ENCODE measurements at regions not wholly inside any gene's neighbourhood (a gene's known extent, or its start where the extent isn't known, plus 50 kb on each side); places are given as distances from the start of the nearest gene placed in this dataset.
"Not testable (repeated sequence)": the region's sequence is repeated elsewhere in the genome, so short reads cannot be mapped to it uniquely, and the experiment has no call there.

DNA sequence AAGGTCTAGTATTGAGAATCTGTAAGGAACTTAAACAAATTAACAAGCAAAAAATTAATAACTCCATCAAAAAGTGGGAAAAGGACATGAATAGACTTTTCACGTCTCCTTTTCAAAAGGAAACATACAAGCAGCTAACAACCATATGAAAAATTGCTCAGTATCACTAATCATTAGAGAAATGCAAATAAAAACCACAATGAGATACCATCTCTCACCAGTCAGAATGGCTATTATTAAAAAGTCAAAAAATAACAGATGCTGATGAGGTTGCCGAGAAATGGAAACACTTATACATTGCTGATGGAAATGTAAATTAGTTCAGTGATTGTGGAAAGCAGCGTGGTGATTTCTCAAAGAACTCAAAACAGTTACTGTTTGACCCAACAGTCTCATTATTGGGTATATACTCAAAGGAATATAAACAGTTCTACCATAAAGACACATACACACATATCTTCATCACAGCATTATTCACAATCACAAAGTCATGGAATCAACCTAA lies 410.4 kb upstream of the SMIM31 start:
- no peak for DNase-seq (ENCODE audit: extremely low spot score in 2 of 2)
- TF ChIP-seq, protein P1, sequence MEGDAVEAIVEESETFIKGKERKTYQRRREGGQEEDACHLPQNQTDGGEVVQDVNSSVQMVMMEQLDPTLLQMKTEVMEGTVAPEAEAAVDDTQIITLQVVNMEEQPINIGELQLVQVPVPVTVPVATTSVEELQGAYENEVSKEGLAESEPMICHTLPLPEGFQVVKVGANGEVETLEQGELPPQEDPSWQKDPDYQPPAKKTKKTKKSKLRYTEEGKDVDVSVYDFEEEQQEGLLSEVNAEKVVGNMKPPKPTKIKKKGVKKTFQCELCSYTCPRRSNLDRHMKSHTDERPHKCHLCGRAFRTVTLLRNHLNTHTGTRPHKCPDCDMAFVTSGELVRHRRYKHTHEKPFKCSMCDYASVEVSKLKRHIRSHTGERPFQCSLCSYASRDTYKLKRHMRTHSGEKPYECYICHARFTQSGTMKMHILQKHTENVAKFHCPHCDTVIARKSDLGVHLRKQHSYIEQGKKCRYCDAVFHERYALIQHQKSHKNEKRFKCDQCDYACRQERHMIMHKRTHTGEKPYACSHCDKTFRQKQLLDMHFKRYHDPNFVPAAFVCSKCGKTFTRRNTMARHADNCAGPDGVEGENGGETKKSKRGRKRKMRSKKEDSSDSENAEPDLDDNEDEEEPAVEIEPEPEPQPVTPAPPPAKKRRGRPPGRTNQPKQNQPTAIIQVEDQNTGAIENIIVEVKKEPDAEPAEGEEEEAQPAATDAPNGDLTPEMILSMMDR (IDR thresholded peaks at IDR 0.05) = no peak
- TF ChIP-seq POLR2A (IDR thresholded peaks at IDR 0.05) = no peak
- no peak for TF ChIP-seq POLR2AphosphoS5 (IDR thresholded peaks at IDR 0.05; ENCODE audit: insufficient read depth in 1 of 2, low read depth in 1 of 2)
- H3K27me3 ChIP-seq = no peaks in the 10 kb centered on the region
- H3K9me3 ChIP-seq = no peaks in the 10 kb centered on the region
- no peak overlapping the region for H3K27ac ChIP-seq
- H3K36me3 ChIP-seq = no peaks in the 10 kb centered on the region
- no peak overlapping the region for H3K4me3 ChIP-seq
- intact Hi-C loops (cut with DNase I) = no loop called here
- no peaks in the 10 kb centered on the region for H3K4me1 ChIP-seq

DNA sequence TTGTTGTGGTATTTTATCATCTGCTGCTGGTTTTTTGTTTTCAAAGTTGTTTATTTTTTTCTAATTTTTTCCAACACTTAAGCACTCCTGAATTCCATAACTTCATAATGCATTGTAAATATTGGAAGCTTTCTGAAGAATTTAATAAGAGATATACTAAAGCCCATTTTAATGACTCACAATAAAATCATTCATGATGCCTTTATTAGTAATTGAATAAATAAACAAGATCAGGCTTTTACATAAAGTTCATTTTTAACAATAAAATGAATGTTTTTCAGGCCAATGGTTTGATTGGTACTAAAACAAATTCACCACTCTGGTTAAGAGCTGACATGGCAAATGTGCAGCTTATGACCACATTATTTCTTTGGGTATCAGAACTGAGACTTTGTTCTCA lies 408.2 kb upstream of the SMIM31 start:
- TF ChIP-seq, protein P1 (IDR thresholded peaks at IDR 0.05) = no peak
- TF ChIP-seq POLR2AphosphoS5 (IDR thresholded peaks at IDR 0.05; ENCODE audit: insufficient read depth in 1 of 2, low read depth in 1 of 2) = no peak
- no peak for TF ChIP-seq POLR2A (IDR thresholded peaks at IDR 0.05)
- intact Hi-C loops (cut with DNase I) = no loop called here

DNA sequence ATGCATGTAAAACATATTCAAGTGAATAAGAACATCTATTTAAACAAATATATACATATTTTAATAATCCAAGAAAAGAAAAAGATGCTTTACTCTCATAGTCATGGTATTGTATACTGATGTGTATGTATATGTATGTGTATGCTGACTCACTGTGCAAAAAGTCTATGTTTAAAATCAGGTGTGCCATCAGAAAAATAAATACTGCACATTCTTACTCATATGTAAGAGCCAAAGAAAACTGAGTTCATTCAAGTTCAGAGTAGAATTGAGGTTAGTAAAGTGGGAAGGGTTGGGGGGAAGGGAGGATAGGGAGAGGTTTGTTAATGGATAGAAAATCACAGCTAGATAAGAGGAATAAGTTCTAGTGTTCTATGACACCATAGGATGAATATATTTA lies 403.9 kb upstream of the SMIM31 start:
- H3K36me3 ChIP-seq = no peaks in the 10 kb centered on the region
- no peak for TF ChIP-seq POLR2A (IDR thresholded peaks at IDR 0.05)
- TF ChIP-seq, protein P1 (IDR thresholded peaks at IDR 0.05) = no peak
- TF ChIP-seq POLR2AphosphoS5 (IDR thresholded peaks at IDR 0.05; ENCODE audit: insufficient read depth in 1 of 2, low read depth in 1 of 2) = no peak
- intact Hi-C loops (cut with DNase I) = no loop called here
- H3K4me3 ChIP-seq = no peak overlapping the region
- no peaks in the 10 kb centered on the region for H3K4me1 ChIP-seq
- no peak overlapping the region for H3K27ac ChIP-seq
- no peaks in the 10 kb centered on the region for H3K27me3 ChIP-seq
- DNase-seq (ENCODE audit: extremely low spot score in 2 of 2) = no peak
- no peaks in the 10 kb centered on the region for H3K9me3 ChIP-seq

More for the DNA sequence above, 408.2 kb upstream of the SMIM31 start:
- H3K4me3 ChIP-seq = no peak overlapping the region
- H3K36me3 ChIP-seq = no peaks in the 10 kb centered on the region
- no peak overlapping the region for H3K27ac ChIP-seq
- H3K27me3 ChIP-seq = no peaks in the 10 kb centered on the region
- no peak for DNase-seq (ENCODE audit: extremely low spot score in 2 of 2)
- H3K9me3 ChIP-seq = no peaks in the 10 kb centered on the region
- no peaks in the 10 kb centered on the region for H3K4me1 ChIP-seq

DNA sequence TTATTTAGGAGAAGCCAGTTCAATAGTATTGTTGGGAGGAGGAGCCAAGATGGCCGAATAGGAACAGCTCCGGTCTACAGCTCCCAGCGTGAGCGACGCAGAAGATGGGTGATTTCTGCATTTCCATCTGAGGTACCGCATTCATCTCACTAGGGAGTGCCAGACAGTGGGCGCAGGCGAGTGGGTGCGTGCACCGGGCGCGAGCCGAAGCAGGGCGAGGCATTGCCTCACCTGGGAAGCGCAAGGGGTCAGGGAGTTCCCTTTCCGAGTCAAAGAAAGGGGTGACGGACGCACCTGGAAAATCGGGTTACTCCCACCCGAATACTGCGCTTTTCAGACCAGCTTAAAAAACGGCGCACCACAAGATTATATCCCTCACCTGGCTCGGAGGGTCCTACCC lies 403.2 kb upstream of the SMIM31 start:
- H3K27me3 ChIP-seq; H3K9me3 ChIP-seq; H3K36me3 ChIP-seq; H3K4me3 ChIP-seq; intact Hi-C loops (cut with DNase I); H3K27ac ChIP-seq; H3K4me1 ChIP-seq; DNase-seq (ENCODE audit: extremely low spot score in 2 of 2): not testable (repeated sequence)

DNA sequence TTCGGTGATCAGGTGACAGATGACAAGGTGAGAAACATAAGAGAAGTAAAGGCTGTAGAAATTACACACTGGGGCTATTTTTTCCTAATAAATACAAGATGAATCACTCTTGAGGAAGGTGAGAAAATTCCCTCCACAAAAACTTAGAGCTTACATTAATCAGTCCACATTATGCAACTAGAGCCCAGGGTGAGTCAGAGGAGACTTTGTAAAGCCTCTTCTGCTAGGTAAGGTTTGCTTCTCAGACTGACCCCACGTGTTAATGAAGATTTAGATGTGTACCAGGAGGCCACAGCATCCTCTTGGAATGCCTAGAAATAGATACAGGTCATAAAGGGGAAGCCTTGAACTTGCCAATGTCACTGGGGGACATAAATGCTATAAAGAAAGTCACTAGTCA lies 396.0 kb upstream of the SMIM31 start:
- no peak for TF ChIP-seq POLR2A (IDR thresholded peaks at IDR 0.05)
- TF ChIP-seq, protein P1 (IDR thresholded peaks at IDR 0.05) = no peak
- TF ChIP-seq POLR2AphosphoS5 (IDR thresholded peaks at IDR 0.05; ENCODE audit: insufficient read depth in 1 of 2, low read depth in 1 of 2) = no peak
- Histone ChIP-seq H3K4me3 (no peak overlapping the region), H3K27me3 (no peaks in the 10 kb centered on the region), H3K27ac (no peak overlapping the region), H3K36me3 (no peaks in the 10 kb centered on the region), H3K9me3 (no peaks in the 10 kb centered on the region), H3K4me1 (no peaks in the 10 kb centered on the region)
- intact Hi-C loops (cut with DNase I) = no loop called here
- no peak for DNase-seq (ENCODE audit: extremely low spot score in 2 of 2)

DNA sequence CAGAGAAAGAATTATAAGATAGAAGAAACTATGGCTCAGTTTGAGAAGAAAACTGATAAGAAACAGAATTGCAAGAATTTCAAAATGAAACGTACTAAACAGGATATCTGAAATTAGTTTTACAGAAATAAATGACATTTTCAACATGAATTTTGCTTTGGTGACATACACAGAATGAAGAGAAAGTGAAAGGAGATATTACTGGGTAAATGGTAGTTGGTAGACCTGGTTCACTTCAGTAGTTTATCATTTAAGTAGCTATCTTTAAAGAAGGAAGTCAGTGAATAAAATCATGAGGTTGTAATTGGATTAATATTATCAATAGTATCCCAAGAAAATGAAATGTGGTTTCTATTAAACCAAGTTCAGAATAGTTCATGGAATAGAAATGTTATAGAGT lies 395.5 kb upstream of the SMIM31 start:
- DNase-seq (ENCODE audit: extremely low spot score in 2 of 2) = no peak
- Histone ChIP-seq H3K27ac (no peak overlapping the region), H3K36me3 (no peaks in the 10 kb centered on the region), H3K9me3 (no peaks in the 10 kb centered on the region), H3K4me1 (no peaks in the 10 kb centered on the region), H3K27me3 (no peaks in the 10 kb centered on the region), H3K4me3 (no peak overlapping the region)
- TF ChIP-seq POLR2A (IDR thresholded peaks at IDR 0.05) (no peak), POLR2AphosphoS5 (IDR thresholded peaks at IDR 0.05; ENCODE audit: insufficient read depth in 1 of 2, low read depth in 1 of 2) (no peak)
- TF ChIP-seq, protein P1 (IDR thresholded peaks at IDR 0.05) = no peak
- intact Hi-C loops (cut with DNase I) = no loop called here

All from vagina (tissue), 2 donors.